CD14-positive monocyte (primary cell): ENCODE measurements at regions not wholly inside any gene's neighbourhood (a gene's known extent, or its start where the extent isn't known, plus 50 kb on each side); places are given as distances from the start of the nearest gene placed in this dataset.

Experiments
- DNase-seq, 3 donors: peaks; one replicate each; pipeline ENCODE4 v3.0.0-alpha.2; 2011 to 2022
- H2AFZ ChIP-seq: 2 replicates; pipeline ENCODE4 v1.6.0; 2012; ENCODE audit warnings: mild to moderate bottlenecking, low read depth, low read length, inconsistent platforms; ENCODE audit not compliant: insufficient read depth, poor library complexity, severe bottlenecking
- H3K27ac ChIP-seq, 2 donors: 1 replicate in 1 of 2; 2 replicates in 1 of 2; pipeline ENCODE4 v1.5.1; 2012 to 2013; ENCODE audit warnings: low read length in 2 of 2, control low read depth in 1 of 2, inconsistent platforms in 1 of 2, low read depth in 1 of 2, mild to moderate bottlenecking in 1 of 2
- H3K27me3 ChIP-seq, 2 donors: one replicate each; pipeline versions ENCODE4 v1.6.0 to v1.6.1; 2011 to 2013; ENCODE audit warnings: low read length in 2 of 2; ENCODE audit not compliant: control insufficient read depth in 2 of 2, insufficient read depth in 2 of 2
- H3K36me3 ChIP-seq, 2 donors: replicated peaks in 1 of 2; 1 replicate in 1 of 2; 2 replicates in 1 of 2; pipeline versions ENCODE4 v1.5.1 to v1.6.1; 2012 to 2013; ENCODE audit warnings: low read length in 2 of 2, control low read depth in 1 of 2, inconsistent platforms in 1 of 2, mild to moderate bottlenecking in 1 of 2; ENCODE audit not compliant: insufficient read depth in 2 of 2, control insufficient read depth in 1 of 2
- H3K4me1 ChIP-seq, 2 donors: 1 replicate in 1 of 2; 2 replicates in 1 of 2; pipeline versions ENCODE4 v1.5.1 to v1.6.1; 2012 to 2013; ENCODE audit warnings: low read length in 2 of 2, control low read depth in 1 of 2, inconsistent platforms in 1 of 2, mild to moderate bottlenecking in 1 of 2, moderate library complexity in 1 of 2; ENCODE audit not compliant: insufficient read depth in 2 of 2, control insufficient read depth in 1 of 2
- H3K4me2 ChIP-seq: replicated peaks from 2 replicates; pipeline ENCODE3; 2012; ENCODE audit warnings: low read length, moderate library complexity, mild to moderate bottlenecking; ENCODE audit not compliant: poor library complexity, severe bottlenecking; ENCODE audit errors: extremely low read depth
- H3K4me3 ChIP-seq, 3 experiments: fragments of 200-600 bp in 1 of 3; sonication (generic) in 1 of 3; replicated peaks in 1 of 3; 1 replicate in 2 of 3; 2 replicates in 1 of 3; pipeline ENCODE4 v1.5.1; 2011 to 2013; ENCODE audit warnings: low read length in 3 of 3, mild to moderate bottlenecking in 3 of 3, control low read depth in 2 of 3, low read depth in 2 of 3, inconsistent platforms in 1 of 3, moderate library complexity in 1 of 3
- H3K79me2 ChIP-seq: 2 replicates; pipeline ENCODE4 v1.6.0; 2012; ENCODE audit warnings: mild to moderate bottlenecking, control low read depth, inconsistent platforms, low read length, moderate library complexity; ENCODE audit not compliant: insufficient read depth
- H3K9ac ChIP-seq: 2 replicates; pipeline ENCODE4 v1.6.0; 2017; ENCODE audit warnings: low read length, mild to moderate bottlenecking; ENCODE audit not compliant: insufficient read depth, poor library complexity, severe bottlenecking
- H3K9me3 ChIP-seq, 2 donors: replicated peaks in 1 of 2; 1 replicate in 1 of 2; 2 replicates in 1 of 2; pipeline versions ENCODE4 v1.5.1 to v1.6.1; 2012 to 2013; ENCODE audit warnings: low read length in 2 of 2, control low read depth in 1 of 2; ENCODE audit not compliant: control insufficient read depth in 1 of 2, insufficient read depth in 1 of 2
- H4K20me1 ChIP-seq: 2 replicates; pipeline ENCODE4 v1.6.0; 2012; ENCODE audit warnings: mild to moderate bottlenecking, low read length, control low read depth, moderate library complexity; ENCODE audit not compliant: insufficient read depth
- H3K27ac Mint-ChIP-seq, 7 donors: one replicate each; pipeline ENCODE4 v1.8.0; 2020; ENCODE audit warnings: mild to moderate bottlenecking in 7 of 7, mixed read lengths in 7 of 7, moderate library complexity in 6 of 7, inconsistent platforms in 2 of 7
- H3K27me3 Mint-ChIP-seq, 3 donors: one replicate each; pipeline ENCODE4 v1.8.0; 2021 to 2022; ENCODE audit warnings: low read depth in 3 of 3, mild to moderate bottlenecking in 3 of 3, mixed read lengths in 3 of 3, moderate library complexity in 3 of 3, inconsistent platforms in 1 of 3
- H3K36me3 Mint-ChIP-seq, 2 donors: one replicate each; pipeline ENCODE4 v1.8.0; 2020; ENCODE audit warnings: mixed read lengths in 2 of 2, inconsistent platforms in 1 of 2, mild to moderate bottlenecking in 1 of 2
- H3K4me1 Mint-ChIP-seq: one replicate; pipeline ENCODE4 v1.8.0; 2020; ENCODE audit warnings: mild to moderate bottlenecking, mixed read lengths
- H3K4me3 Mint-ChIP-seq, 2 donors: one replicate each; pipeline ENCODE4 v1.8.0; 2020; ENCODE audit warnings: mild to moderate bottlenecking in 2 of 2, mixed read lengths in 2 of 2, moderate library complexity in 1 of 2
- H3K9me3 Mint-ChIP-seq, 7 donors: one replicate each; pipeline ENCODE4 v1.8.0; 2020 to 2022; ENCODE audit warnings: mixed read lengths in 7 of 7, mild to moderate bottlenecking in 6 of 7, moderate library complexity in 6 of 7, inconsistent platforms in 2 of 7
- WGBS: methylation state at CpG from one replicate; pipeline ENCODE4 v1.1.5; 2013; ENCODE audit warnings: missing lambda C conversion rate; ENCODE audit not compliant: insufficient coverage; 5-methylcytosine and 5-hydroxymethylcytosine counted together
- intact Hi-C, 2 donors: fragments of 100-400 bp; cut with micrococcal nuclease; formaldehyde crosslinking; loops; one replicate each; pipeline versions ENCODE4 v1.15.0 to v1.15.1; 2023
- TF ChIP-seq, protein P1 (sequence below): fragments of 200-600 bp; IDR thresholded peaks from one replicate; pipeline ENCODE4 v1.8.0; 2022; ENCODE audit warnings: antibody characterized with exemption, mild to moderate bottlenecking

DNA sequence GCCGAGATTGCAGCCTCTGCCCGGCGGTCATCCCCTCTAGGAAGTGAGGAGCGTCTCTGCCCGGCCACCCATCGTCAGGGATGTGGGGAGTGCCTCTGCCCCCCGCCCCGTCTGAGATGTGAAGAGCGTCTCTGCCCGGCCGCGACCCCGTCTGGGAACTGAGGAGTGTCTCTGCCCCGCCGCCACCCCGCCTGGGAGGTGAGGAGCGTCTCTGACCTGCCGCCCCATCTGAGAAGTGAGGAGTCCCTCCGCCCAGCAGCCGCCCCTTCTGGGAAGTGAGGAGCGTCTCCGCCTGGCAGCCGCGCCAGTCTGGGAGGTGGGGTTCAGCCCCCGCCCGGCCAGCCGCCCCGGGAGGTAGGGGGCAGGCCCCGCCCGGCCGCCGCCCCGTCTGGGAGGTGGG lies 544.0 kb downstream of the CCER1 start:
- TF ChIP-seq, protein P1, sequence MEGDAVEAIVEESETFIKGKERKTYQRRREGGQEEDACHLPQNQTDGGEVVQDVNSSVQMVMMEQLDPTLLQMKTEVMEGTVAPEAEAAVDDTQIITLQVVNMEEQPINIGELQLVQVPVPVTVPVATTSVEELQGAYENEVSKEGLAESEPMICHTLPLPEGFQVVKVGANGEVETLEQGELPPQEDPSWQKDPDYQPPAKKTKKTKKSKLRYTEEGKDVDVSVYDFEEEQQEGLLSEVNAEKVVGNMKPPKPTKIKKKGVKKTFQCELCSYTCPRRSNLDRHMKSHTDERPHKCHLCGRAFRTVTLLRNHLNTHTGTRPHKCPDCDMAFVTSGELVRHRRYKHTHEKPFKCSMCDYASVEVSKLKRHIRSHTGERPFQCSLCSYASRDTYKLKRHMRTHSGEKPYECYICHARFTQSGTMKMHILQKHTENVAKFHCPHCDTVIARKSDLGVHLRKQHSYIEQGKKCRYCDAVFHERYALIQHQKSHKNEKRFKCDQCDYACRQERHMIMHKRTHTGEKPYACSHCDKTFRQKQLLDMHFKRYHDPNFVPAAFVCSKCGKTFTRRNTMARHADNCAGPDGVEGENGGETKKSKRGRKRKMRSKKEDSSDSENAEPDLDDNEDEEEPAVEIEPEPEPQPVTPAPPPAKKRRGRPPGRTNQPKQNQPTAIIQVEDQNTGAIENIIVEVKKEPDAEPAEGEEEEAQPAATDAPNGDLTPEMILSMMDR, result no peak
- Histone ChIP-seq H3K4me3 (no peak overlapping the region), H2AFZ (no peak overlapping the region), H3K4me1 (no peaks in the 10 kb centered on the region), H3K36me3 (no peaks in the 10 kb centered on the region), H4K20me1 (no peaks in the 10 kb centered on the region), H3K79me2 (no peaks in the 10 kb centered on the region), H3K9ac (no peak overlapping the region), H3K27me3 (no peaks in the 10 kb centered on the region), H3K9me3 (peaks cover 4 to 5% of the 10 kb centered on the region in 2 donors), H3K27ac (no peak overlapping the region), H3K4me2 (no peak overlapping the region)
- H3K4me3 Mint-ChIP-seq, result no peak overlapping the region
- H3K9me3 Mint-ChIP-seq, result peaks cover 5 to 11% (median 9%) of the 10 kb centered on the region in 7 donors
- H3K36me3 Mint-ChIP-seq, result peaks cover 0 to 4% of the 10 kb centered on the region in 2 donors
- intact Hi-C loops, result no loop called here
- no peaks in the 10 kb centered on the region for H3K4me1 Mint-ChIP-seq
- no peak for DNase-seq
- WGBS, result 96% methylated on average over 33 of the region's 33 CpGs
- peaks cover 0 to 3% (median 2%) of the 10 kb centered on the region in 3 donors for H3K27me3 Mint-ChIP-seq
- H3K27ac Mint-ChIP-seq, result no peak overlapping the region

DNA sequence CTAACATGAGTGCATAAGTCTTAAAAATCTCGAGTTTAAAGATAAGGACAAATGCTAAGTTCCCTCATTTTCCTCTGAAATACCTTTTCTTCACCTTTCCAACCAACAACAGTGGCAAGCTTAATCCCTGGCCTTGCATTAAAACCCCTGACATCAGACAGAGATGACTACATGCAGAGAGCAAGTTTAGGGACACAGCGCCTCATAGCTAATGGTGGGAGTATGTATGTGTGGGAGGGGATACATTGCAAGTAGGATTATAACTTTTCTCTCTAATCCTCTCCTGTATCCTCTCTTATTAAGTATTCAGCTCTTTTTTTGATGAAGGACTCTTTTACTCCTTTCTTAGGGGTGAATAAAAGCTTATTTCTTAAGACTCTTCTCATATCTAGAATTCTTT lies 547.1 kb downstream of the CCER1 start:
- TF ChIP-seq, protein P1, result no peak
- peaks cover 2% of the 10 kb centered on the region for H3K4me1 Mint-ChIP-seq

More for the DNA sequence above, 547.1 kb downstream of the CCER1 start:
- Mint-ChIP-seq H3K36me3 (peaks cover 0 to 4% of the 10 kb centered on the region in 2 donors), H3K9me3 (peaks cover 7 to 10% (median 8%) of the 10 kb centered on the region in 7 donors), H3K27me3 (peaks cover 2 to 7% (median 3%) of the 10 kb centered on the region in 3 donors), H3K4me3 (peak overlapping the region in 1 of 2 donors; percentile 14), H3K27ac (no peak overlapping the region)
- no peaks in the 10 kb centered on the region for H3K4me1 ChIP-seq
- no peak overlapping the region for H3K4me3 ChIP-seq
- intact Hi-C loops, result no loop called here
- H3K79me2 ChIP-seq, result no peaks in the 10 kb centered on the region
- H4K20me1 ChIP-seq, result no peaks in the 10 kb centered on the region
- WGBS, result 100% methylated on average over 1 of the region's 2 CpGs
- H2AFZ ChIP-seq, result no peak overlapping the region
- H3K36me3 ChIP-seq, result no peaks in the 10 kb centered on the region
- no peak overlapping the region for H3K4me2 ChIP-seq
- no peak overlapping the region for H3K27ac ChIP-seq
- DNase-seq, result no peak
- no peak overlapping the region for H3K9ac ChIP-seq
- H3K27me3 ChIP-seq, result no peaks in the 10 kb centered on the region
- H3K9me3 ChIP-seq, result peaks cover 4 to 5% of the 10 kb centered on the region in 2 donors
